ENCODE measurements at regions not wholly inside any gene's neighbourhood (a gene's known extent, or its start where the extent isn't known, plus 50 kb on each side); places are given as distances from the start of the nearest gene placed in this dataset.
"Not testable (repeated sequence)": the region's sequence is repeated elsewhere in the genome, so short reads cannot be mapped to it uniquely, and the experiment has no call there.

DNA sequence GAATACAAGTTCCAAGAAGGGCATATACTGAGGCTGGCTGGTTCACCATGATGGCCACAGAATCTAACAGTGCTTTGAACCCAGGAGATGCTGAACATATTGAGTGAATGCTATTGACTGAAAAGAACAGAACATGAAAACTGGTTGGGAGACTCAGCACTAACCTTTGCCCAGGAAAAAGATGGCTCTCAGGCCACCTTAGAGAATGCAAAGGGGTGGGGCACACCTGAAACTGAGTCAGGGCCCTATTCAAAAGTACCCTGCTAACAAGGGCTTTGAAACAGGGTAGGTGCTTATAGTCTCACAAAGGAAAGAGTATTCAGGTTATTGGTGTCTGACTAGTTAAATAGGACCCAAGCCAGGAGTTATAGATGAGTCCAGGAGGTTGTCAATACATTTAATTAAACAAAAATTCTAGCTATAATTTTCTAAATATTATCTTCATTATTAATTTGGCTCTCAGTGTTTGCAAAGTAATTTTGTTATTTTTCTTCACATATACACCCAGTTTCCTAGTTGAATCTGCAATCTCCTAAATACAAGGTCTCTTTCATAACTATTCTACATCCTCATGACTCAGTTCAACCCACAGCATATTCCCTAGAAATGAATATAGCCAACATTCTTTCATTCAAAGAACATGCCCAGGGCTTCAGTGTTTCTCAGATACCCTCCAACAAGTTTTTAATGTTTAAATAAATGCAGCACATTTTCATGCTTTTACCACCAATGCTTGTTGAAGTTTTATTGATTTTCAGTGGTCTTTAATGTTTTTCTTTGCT is 144.2 kb upstream of the RAPGEF2 start:
- no peak for DNase-seq (ENCODE audit: low read depth)

DNA sequence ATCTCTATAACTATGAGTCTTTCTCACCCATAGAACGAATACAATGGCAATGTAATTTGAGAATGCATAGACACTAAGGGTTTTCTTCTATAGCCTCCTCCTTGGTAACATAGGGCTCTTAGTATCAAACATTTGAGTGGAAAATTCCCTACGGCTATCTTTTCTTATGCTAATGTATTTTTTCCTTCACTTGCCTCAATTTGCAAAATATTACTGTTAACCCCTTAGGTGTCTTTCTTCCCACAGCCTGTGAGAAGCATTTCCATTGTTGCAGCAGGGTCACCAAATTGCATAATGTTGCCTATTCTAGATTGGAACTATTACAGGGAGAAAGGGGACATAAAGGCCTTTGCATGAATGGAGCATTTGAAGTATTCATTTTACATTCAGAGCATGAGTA is 140.5 kb upstream of the RAPGEF2 start:
- DNase-seq (ENCODE audit: low read depth) = no peak

DNA sequence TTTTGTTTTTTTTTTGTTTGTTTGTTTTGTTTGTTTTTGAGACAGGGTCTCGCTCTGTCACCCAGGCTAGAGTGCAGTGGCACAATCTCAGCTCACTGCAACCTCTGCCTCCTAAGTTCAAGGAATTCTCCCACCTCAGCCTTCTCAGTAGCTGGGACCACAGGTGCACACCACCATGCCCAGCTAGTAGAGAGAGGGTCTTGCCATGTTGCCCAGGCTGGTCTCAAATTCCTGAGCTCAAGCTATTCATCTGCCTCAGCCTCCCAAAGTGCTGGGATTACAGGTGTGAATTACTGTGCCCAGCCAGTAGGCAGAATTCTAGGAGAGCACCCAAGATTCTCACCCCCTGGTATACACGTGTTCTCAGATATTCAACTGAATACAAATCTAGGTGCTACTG is 139.6 kb upstream of the RAPGEF2 start:
- DNase-seq (ENCODE audit: low read depth) = not testable (repeated sequence)

- DNase-seq (ENCODE audit: low read depth) = no peak
Observed at GRCh38 chr4:158964114-158964727, 138.7 kb upstream of the RAPGEF2 start.

DNA sequence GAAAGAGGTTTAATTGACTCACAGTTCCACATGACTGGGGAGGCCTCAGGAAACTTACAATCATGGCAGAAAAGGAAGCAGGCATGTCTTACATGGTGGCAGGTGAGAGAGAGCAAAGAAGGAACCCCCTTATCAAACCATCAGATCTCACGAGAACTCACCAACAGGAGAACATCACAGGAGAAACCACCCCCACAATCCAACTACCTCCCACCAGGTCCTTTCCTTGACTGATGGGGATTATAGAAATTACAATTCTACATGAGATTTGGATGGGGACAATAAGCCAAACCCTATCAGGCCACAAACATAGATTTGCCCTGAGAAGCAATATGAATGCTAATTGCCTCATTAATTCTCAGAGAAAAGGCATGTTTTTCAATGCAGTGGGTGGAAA is 138.2 kb upstream of the RAPGEF2 start:
- DNase-seq (ENCODE audit: low read depth) = no peak

DNA sequence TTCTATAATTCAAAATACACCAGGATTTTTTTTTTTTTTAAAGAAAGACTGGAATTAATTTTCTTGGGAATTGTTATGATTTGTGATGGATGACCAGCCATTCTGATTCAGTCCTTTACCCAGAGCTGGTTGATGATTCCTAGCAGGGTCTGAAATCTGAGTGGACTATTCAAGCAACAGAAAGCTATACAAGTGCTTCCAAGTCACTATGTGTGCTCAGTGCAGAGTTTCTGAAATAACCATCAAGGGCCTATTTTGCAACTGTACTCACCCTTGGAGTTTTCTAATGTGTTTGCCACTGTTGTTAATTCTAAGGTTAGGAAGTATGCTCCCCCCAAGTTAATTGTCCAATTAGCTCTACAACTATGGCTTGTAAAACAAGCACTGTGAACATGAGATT is 137.7 kb upstream of the RAPGEF2 start:
- no peak for DNase-seq (ENCODE audit: low read depth)

- DNase-seq (ENCODE audit: low read depth) = peak; percentile 44
Observed at GRCh38 chr4:158966091-158966490, 136.8 kb upstream of the RAPGEF2 start.

DNA sequence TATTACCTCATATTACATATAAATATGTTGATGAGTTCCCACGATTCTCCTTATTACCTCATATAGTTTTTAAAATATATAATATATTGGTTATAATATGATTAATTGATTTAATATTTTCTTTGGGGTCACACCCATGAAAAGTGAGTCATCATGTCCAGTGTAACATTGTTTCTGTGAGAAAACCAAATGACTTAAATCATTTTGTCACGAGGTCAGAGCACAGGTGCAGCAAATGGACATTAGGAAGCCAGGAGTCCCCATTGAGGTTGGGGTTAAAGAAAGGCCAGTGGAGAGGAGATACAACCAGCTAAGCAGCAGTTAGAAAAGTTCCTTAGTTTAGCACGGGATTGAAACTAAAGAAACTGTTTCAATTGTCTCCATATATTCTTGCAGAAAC is 133.9 kb upstream of the RAPGEF2 start:
- no peak for DNase-seq (ENCODE audit: low read depth)

- DNase-seq (ENCODE audit: low read depth) = peak; percentile 7
Observed at GRCh38 chr4:158970812-158971211, 132.1 kb upstream of the RAPGEF2 start.

- DNase-seq (ENCODE audit: low read depth) = not testable (repeated sequence)
Observed at GRCh38 chr4:158974438-158974837, 128.4 kb upstream of the RAPGEF2 start.

DNA sequence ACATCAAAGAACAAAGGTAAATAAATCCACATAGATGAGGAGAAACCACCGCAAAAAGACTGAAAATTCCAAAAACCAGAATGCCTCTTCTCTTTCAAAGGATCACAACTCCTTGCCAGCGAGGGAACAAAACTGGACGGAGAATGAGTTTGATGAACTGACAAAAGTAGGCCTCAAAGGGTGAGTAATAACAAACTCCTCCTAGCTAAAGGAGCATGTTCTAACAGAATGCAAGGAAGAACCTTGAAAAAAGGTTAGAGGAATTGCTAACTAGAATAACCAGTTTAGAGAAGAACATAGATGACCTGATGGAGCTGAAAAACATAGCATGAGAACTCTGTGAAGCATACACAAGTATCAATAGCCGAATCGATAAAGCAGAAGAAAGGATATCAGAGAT is 122.2 kb upstream of the RAPGEF2 start:
- not testable (repeated sequence) for DNase-seq (ENCODE audit: low read depth)

DNA sequence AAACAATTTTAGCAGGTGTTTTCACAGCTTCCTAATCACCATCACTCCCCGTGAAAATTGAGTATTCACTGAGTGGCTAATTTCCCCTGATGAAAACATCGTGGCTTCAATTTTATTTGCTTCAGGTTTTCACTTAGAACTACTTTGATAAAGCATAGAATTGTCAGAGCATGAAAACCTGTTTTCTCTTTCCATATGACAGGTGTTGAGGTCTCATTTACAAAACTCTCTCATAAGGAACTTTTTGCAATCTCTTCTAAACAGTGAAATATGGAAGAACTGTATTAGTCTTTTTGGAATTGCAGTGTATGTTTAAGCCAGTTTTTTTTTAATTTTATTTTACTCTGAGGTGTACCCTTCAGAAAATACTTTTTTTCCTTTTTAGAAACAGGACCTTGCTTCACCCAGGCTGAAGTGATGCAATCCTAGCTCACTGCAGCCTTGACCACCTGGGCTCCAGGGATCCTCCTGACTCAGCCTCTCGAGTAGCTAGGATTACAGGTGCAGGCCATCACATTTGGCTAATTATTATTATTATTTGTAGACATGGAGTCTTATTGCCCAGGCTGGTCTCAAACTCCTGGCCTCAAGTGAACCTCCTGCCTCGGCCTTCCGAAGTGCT is 111.2 kb upstream of the RAPGEF2 start:
- DNase-seq (ENCODE audit: low read depth) = no peak

DNA sequence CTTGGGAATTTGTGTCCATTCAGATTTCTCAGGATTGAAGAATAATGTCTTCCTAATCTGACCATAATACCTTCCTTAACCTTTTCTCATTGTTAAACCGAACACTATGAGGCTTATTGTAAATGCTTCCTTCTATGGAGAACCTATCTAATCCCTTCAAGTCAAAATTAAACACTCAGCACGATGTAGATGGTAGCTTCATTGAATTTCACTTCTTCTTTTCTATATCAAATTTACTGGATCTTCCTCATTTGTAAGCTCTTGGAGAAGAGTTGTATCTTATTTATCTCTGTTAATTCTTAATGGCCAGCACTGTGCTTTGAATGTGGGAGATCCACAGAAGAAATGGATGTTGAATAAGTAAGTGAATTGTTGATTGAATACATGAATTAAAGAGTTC is 109.0 kb upstream of the RAPGEF2 start:
- no peak for DNase-seq (ENCODE audit: low read depth)

DNA sequence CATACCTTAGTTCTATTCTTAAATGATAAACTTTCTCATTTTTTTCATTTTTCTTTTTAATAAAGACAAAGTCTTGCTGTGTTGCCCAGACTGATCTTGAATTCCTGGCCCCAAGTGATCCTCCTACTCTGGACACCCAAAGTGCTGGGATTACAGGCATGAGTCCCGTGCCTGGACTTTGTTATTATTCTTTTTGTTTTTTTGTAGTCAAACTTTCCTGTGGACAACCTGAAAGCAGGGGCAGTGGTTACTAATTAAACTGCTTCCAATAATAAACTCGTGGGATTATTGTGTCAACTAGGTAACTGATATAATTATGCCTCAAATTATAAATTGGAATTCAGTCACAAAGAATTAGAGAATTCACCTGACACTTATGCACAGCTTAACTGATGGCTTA is 107.8 kb upstream of the RAPGEF2 start:
- DNase-seq (ENCODE audit: low read depth) = no peak

DNA sequence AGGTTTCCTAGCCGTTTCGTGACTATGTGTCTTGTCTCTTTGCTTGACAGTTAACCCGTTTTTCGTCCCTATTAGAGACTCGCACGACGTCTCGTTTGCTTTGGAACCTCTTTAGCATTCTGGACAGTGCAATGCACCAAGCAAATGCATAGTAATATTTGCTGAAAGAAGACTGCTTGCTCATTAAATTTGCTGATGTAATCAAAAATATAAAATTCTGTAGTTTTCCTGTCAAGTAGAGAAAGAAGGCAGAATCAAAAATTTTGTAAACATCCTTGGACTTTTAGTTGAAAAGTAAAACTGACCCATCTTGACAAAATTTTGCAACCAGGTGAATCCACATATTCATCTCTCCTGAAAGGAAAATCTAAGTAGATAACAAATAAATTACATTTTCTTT is 106.9 kb upstream of the RAPGEF2 start:
- no peak for DNase-seq (ENCODE audit: low read depth)

DNA sequence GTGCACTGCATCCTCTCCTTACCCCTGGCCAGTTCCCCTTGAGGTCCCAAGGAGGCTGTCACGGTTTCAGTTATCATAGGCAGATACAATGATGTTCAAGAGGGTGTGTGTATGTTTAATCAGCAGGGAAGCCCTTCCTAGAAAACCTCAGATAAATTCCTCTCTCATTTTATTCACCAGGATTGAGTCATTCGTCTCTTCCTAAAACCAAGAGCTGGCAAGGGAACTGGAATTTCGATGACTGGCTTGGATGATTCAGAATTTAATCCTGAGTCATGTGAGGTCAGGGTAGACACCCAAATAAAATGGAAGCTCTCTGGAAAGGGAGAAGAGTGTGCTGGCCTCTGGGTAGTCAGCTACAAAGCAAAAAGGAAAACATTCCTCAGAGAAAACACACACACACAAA is 106.2 kb upstream of the RAPGEF2 start:
- peak; percentile 98 for DNase-seq (ENCODE audit: low read depth)

DNA sequence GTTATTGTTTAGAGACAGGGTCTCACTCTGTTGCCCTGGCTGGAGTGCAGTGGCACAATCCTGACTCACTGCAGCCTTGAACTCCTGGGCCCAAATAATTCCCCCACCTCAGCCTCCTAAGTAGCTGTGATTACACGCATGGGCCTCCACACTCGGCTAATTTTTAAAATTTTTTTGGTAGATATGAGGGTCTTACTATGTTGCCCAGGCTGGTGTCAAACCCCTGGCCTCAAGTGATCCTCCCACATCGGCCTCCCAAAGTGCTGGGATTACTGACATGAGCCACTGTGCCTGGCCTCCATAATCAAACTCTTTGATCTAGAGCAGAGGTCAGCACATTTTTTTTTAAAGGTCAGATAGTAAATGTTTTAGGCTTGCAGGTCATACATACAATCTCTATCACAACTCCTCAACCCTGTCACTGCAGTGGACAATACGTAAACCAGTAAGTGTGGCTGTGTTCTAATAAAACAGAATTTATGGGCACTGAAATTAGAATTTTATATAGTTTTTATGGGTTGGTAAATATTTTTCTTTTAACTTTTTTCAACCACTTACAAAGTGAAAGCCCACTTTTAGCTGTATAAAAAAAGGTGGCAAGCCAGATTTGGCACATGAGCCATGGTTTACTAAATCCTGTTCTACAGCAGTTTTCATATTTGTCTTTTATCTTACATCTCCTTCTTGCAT is 105.1 kb upstream of the RAPGEF2 start:
- DNase-seq (ENCODE audit: low read depth) = no peak

GRCh38 chr4:158998624-158999023 is 104.3 kb upstream of the RAPGEF2 start:
- peak; percentile 85 for DNase-seq (ENCODE audit: low read depth)

DNA sequence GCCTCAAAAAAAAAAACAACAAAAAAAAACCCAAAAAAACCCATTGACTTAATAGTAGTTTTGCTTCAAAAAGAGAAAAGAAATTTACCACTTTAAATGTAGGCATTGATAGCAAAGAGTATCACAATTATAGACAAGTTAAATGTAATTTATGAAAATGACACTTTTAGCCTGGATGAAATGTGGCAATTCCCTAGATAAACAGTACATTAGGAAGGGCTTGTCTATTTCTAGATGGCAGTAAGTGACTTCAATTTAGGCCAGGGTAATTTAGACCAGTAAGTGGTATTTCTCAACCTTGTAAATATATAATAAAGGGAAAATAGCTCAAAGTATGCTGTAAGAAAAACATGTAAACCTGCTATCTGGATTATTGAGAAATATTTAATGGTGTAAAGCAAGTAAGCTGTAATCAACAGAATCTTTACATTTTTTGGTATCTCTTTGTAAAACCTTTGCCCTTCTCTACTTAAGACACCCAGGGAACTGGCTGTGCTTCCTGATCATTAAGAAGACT is 103.7 kb upstream of the RAPGEF2 start:
- no peak for DNase-seq (ENCODE audit: low read depth)

DNA sequence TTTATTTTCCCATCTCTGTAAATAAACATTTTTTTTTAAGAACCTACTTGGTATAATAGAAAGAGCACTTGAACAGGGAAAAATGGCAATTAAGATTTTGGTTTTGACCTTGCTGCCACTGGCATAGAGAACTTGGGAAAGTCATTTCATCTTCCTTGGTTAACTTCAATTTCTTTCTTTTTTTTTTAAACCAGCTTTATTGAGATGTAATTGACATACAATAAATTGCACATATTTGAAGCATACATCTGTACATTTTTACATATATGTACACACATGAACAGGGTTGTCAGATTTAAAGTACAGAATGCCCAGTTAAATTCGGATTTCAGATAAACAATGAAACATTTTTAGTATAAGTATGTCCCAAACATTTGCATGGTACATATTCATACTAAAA is 103.0 kb upstream of the RAPGEF2 start:
- DNase-seq (ENCODE audit: low read depth) = no peak

DNA sequence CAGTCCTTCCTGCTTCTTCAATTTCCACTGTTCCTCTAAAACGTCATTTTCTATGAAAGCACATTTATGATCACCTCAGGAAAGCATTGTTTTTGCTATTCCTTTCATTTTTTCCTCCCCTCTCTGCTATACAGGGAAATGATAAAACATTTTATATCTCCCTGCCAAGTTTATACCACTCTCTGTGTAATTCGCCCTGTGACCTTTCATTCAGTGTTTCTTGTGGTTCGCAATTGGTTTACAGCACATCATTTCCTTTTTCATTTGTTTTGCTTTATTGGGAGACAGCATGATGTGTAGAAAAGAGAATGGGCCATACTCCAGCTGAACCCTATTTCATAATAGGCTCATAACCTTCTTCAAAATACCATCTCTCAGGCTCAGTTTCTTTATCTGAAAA is 99.9 kb upstream of the RAPGEF2 start:
- peak; percentile 69 for DNase-seq (ENCODE audit: low read depth)

- peak; percentile 48 for DNase-seq (ENCODE audit: low read depth)
Observed at GRCh38 chr4:159003420-159004253, 99.2 kb upstream of the RAPGEF2 start.
